Epithelial cell of esophagus (primary cell): ENCODE measurements at regions not wholly inside any gene's neighbourhood (a gene's known extent, or its start where the extent isn't known, plus 50 kb on each side); places are given as distances from the start of the nearest gene placed in this dataset.

Experiments used
- DNase-seq: peaks from one replicate; pipeline ENCODE4 v3.0.0; 2010; ENCODE audit warnings: low read depth
- H3K4me3 ChIP-seq: 2 replicates; pipeline ENCODE4 v1.5.1; 2011; ENCODE audit warnings: mild to moderate bottlenecking, low read length, control low read depth
- CTCF ChIP-seq: IDR thresholded peaks from 2 replicates; pipeline ENCODE4 v1.5.1; 2011; ENCODE audit warnings: low read depth, mild to moderate bottlenecking, low read length, control low read depth, inconsistent platforms; ENCODE audit not compliant: insufficient read depth; ENCODE audit errors: missing control alignments

DNA sequence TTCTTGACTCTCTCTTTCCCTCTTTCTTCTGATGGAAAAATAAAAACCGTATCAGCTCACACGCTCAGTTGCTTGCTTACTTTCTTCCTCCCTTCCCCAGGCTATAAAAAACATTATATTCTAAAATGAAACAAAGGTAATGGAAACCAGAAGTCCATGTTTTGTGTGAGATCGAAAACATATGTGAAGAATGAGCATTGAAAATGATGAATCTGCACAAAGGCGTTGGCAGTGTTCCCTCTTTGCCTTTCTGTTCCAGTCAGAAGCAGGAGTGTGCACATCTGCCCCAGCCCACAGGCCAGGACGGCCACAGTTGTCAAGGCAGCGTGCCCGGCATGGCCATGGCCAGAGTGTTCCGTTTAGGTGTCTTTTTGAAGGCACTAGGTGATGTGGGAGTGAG, 185.3 kb upstream of the USP24 start:
- no peak overlapping the region for H3K4me3 ChIP-seq
- no peak for TF ChIP-seq CTCF
- no peak for DNase-seq

- DNase-seq, result no peak
- no peak for TF ChIP-seq CTCF
- H3K4me3 ChIP-seq, result no peak overlapping the region
Measured at GRCh38 chr1:55399346-55399745, 184.2 kb upstream of the USP24 start.

DNA sequence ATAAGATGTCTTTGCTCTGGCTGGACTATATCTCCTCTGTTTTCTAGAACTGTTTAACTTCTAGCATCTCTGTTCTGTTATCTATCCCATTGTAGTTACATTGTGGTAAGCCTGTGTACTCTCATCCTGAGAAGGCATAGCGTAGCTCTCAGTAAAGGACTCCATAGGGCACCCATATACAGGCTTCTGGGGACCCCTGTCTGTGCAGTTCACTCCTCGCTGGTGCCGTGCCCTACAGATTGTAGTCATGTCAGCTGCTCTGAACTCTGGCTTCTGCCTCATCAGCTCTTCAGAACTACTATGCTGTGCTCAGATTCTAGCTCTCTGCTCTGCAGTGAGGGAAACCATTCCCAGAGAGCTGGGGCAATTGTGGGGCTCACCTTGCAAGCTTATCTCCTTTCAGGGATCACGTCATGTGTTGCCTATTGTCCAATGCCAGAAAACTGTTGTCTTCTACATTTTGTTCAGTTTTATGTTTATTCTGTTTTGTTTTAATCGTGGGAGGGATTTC, 181.3 kb upstream of the USP24 start:
- H3K4me3 ChIP-seq, result no peak overlapping the region
- no peak for TF ChIP-seq CTCF
- DNase-seq, result no peak

DNA sequence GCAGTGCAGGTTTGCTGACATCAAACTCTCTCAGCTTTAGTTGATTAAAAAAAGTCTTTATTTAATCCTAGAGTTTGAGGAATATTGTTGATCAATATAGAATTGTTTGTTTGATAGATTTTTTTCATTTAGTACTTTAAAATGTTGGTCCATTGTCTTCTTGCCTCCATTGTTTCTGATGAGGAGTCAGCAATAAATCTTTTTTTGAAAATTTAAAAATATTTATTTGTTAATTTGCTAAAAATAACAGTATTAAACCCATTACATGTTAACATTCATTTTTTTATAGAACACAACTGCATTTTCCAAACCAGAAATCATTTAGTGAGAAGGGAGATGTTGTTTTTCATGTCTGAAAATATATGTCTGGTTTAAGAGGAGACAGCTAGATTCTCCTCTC, 173.8 kb upstream of the USP24 start:
- H3K4me3 ChIP-seq, result no peak overlapping the region
- no peak for DNase-seq
- TF ChIP-seq CTCF, result no peak

DNA sequence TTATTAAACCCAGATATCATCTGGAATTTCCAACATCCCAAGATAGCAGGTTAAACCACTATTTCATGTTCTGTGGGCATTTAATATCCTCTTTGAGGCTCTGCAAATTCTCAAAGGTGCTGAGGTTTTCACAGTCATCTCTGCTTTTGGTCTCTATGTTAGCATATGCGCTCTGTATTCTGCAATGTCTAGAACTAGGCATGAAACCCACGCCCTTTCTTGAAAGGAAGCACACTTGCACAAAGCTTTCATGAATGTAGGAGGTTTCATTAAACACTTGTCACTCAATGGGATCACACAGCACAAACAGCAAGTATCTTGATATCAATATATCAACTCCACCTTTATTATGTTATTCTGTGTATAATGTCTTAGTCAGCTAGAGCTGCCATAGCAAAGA, 172.0 kb upstream of the USP24 start:
- no peak for TF ChIP-seq CTCF
- DNase-seq, result no peak
- no peak overlapping the region for H3K4me3 ChIP-seq

DNA sequence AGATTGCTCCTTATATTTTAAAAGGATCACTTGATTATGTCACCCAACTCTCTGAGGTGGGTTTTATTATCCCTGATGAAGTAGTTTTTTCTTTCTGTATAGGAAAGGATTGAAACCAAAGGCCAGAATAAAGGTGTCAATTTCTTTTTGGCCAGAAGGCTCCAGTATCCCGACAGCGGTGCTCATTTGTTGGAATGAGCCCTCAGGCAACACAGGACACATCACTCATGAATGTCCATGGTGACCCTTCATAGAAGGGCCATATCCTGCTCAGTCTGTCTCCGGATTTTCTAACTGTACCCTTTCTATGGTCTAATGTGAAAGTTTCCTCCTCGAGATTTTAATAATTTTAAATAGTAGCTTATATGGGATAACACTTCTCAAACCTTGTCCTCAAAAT, 171.3 kb upstream of the USP24 start:
- no peak overlapping the region for H3K4me3 ChIP-seq
- TF ChIP-seq CTCF, result no peak
- DNase-seq, result no peak

DNA sequence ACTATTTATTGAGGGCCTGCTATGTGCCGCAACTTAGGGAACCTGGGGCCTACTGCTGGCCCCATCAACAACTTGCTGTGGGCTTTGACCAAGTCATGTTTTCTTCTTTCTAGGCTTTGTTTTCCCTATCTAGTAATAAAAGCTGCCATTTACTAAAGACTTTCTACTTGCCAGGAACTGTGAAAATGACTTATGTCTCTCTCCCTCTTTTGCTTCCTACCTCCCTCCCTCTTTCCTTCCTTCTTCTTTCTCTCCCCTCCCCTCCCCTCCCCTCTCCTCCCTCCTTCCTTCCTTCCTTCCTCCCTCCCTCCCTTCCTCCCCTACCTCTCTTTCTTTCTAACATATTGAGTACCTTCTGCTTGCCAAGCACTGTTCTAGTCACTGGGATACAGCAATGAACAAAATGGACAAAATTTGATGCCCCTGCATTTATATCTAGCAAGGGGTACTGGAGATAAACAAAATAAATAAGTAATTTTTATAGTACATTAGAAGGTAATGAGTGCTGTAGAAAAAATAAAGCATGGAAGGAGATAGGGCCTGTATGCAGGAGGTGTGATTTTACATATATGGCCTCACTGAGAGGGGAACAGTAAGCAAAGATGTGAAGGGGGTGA, 170.3 kb upstream of the USP24 start:
- no peak overlapping the region for H3K4me3 ChIP-seq
- DNase-seq, result no peak
- no peak for TF ChIP-seq CTCF
